GM12875 (cell line): ENCODE measurements at regions not wholly inside any gene's neighbourhood (a gene's known extent, or its start where the extent isn't known, plus 50 kb on each side); places are given as distances from the start of the nearest gene placed in this dataset.
"Not testable (repeated sequence)": the region's sequence is repeated elsewhere in the genome, so short reads cannot be mapped to it uniquely, and the experiment has no call there.

Experiments
- H3K4me3 ChIP-seq: one replicate; pipeline ENCODE4 v1.5.1; 2011; ENCODE audit warnings: low read depth, low read length, control low read depth
- TF ChIP-seq, protein P1 (sequence below): IDR thresholded peaks from 2 replicates; pipeline ENCODE4 v1.5.1; 2011; ENCODE audit warnings: low read depth, mild to moderate bottlenecking, control low read depth, inconsistent platforms, low read length, moderate library complexity, borderline replicate concordance; ENCODE audit not compliant: insufficient read depth

DNA sequence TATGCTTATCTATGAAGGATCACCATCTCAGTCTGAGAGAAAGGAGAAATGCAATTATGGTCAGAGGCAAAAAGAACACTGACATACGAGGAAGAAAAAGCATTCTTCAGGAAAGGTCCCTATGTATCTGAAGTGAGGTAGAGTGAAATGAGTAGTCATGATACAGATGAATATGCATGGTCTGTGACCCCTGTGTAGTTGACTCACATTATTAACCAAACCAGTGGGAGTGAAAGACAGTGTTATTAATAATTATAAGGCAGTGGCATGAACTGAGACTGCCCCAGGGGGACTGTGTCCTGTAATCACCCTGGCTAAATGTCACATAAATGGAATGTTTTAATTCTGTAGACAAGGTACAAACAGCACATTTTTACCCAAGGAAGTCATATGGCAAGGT lies 1320.2 kb upstream of the PCDH9 start:
- H3K4me3 ChIP-seq: no peak overlapping the region
- TF ChIP-seq, protein P1, sequence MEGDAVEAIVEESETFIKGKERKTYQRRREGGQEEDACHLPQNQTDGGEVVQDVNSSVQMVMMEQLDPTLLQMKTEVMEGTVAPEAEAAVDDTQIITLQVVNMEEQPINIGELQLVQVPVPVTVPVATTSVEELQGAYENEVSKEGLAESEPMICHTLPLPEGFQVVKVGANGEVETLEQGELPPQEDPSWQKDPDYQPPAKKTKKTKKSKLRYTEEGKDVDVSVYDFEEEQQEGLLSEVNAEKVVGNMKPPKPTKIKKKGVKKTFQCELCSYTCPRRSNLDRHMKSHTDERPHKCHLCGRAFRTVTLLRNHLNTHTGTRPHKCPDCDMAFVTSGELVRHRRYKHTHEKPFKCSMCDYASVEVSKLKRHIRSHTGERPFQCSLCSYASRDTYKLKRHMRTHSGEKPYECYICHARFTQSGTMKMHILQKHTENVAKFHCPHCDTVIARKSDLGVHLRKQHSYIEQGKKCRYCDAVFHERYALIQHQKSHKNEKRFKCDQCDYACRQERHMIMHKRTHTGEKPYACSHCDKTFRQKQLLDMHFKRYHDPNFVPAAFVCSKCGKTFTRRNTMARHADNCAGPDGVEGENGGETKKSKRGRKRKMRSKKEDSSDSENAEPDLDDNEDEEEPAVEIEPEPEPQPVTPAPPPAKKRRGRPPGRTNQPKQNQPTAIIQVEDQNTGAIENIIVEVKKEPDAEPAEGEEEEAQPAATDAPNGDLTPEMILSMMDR: no peak

DNA sequence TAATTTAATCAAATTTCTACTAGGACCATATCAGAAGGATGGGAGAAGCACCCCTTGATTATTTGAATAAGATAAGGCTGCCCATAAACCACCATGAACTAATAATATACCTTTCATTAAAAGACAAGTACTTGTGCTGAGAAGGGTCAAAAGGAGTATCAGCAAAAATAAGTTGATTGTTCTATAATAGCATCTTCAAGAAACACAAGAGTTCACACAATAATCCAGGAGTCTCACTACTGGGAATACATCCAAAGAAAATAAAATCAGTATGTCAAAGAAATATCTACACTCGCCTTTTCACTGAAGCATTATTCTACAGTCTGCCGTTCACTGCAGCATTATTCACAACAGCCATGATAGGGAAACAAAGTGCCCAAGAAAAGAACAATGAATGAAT lies 1310.1 kb upstream of the PCDH9 start:
- no peak overlapping the region for H3K4me3 ChIP-seq
- TF ChIP-seq, protein P1: no peak

DNA sequence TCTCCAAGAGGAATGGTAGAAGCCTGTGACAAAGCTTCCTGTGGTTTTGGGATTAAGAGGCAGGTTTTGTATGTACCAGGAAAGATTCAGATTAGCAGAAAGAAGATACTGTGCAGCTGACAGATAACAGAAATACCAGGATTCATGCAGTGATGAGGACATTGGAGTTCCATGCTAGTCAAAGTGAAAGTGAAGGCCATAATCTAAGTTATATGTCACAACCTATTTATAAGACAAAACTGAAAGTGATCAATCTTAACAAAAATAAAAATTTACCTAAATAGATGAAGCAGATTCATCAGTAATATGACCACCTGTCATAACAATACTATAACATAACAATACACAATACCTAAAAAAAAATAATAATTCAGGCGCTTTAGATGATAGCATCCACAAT lies 1305.2 kb upstream of the PCDH9 start:
- TF ChIP-seq, protein P1: no peak
- no peak overlapping the region for H3K4me3 ChIP-seq

DNA sequence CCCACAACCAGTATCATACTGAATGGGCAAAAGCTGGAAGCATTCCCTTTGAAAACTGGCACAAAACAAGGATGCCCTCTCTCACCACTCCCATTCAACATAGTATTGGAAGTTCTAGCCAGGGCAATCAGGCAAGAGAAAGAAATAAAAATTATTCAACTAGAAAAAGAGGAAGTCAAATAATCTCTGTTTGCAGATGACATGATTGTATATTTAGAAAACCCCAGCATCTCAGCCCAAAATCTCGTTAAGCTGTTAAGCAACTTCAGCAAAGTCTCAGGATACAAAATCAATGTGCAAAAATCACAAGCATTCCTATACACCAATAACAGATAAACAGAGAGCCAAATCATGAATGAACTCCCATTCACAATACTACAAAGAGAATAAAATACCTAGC lies 1297.0 kb upstream of the PCDH9 start:
- not testable (repeated sequence) for H3K4me3 ChIP-seq

DNA sequence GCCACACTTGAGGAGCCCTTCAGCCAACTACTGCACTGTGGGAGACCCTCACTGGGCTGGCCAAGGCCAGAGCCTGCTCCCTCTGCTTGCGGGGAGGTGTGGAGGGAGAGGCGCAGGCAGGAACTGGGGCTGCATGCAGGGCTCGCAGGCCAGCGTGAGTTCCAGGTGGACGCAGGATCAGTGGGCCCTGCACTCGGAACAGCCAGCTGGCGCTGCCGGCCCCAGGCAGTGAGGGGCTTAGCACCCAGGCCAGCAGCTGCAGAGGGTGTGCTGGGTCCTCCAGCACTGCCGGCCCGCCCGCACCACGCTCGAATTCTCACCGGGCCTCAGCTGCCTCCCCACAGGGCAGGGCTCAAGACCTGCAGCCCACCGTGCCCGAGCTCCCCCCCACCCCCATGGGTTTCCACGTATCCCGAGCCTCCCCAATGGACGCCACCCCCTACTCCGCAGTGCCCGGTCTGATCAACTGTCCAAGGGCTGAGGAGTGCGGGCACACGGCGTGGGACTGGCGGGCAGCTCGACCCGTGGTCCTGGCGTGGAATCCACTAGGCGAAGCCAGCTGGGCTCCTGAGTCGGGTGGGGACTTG lies 1293.8 kb upstream of the PCDH9 start:
- TF ChIP-seq, protein P1: no peak

DNA sequence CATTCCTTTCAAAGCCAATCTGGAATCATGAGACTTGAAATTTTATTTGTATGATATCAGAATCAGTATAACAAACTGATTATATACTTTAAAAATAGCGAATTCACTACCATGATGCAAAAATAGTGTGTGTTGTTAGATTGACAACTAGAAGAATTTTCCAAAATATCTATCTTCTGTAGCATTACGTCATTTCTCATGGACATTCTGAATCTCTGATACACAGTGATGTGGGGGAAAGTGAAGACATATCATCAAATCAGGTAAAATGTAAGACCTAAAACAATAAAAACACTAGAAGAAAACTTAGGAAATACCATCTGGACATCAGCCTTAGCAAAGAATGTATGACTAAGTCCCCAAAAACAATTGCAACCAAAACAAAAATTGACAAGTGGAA lies 1292.0 kb upstream of the PCDH9 start:
- no peak overlapping the region for H3K4me3 ChIP-seq
- TF ChIP-seq, protein P1: no peak

More for the DNA sequence above, 1293.8 kb upstream of the PCDH9 start:
- no peak overlapping the region for H3K4me3 ChIP-seq

DNA sequence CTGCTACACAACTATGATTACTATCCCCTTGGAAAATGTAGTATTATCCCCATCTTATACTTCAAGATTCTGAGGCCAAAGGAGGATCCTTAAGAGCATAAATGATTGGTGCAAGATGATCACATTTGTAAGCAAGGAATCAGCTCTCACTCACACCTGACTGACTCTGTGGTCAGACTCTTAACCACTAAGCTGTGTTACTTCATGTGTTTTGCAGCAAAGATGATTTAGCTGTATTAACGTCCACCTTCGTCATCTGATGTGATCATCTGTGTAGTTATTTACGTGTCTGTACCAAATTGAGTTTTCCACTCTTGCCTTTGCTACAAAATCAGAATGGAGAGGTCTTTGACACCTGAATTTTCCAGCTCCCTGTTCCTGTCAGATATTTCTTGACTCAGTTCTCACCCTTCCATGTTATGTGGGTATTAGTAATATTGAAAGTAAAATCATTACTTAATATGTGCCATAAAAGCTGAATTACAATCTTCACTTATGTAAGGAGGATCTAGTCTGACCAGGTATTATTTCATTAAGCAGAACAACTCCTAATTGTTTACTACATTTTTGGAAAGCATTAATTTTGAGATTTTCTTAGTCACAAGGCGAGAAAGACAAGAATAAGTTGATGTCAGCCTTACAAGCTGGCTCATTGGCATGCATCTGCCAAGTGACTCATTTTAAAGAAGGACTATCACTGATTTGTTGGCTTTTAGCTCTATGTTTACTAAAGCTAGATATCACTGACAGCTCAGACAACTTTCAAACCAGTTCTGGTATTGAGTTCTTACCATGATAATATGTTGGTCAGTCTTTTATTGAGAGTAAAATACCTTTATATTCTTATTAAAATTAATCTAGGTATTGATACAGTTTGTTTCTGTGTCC lies 1279.8 kb upstream of the PCDH9 start:
- TF ChIP-seq, protein P1: no peak
- H3K4me3 ChIP-seq: no peak overlapping the region
